ENCODE measurements at regions not wholly inside any gene's neighbourhood (a gene's known extent, or its start where the extent isn't known, plus 50 kb on each side); places are given as distances from the start of the nearest gene placed in this dataset.

- Histone ChIP-seq H3K4me3 (ENCODE audit: low read depth, low read length) (no peak overlapping the region), H3K27ac (ENCODE audit: extremely low read depth, low read depth, low read length) (no peak overlapping the region), H3K4me1 (ENCODE audit: control insufficient read depth, insufficient read depth, low read length) (no peaks in the 10 kb centered on the region), H3K9me3 (ENCODE audit: control insufficient read depth, insufficient read depth, low read depth, low read length) (no peaks in the 10 kb centered on the region), H3K36me3 (ENCODE audit: control insufficient read depth in 2 of 2, insufficient read depth in 1 of 2, low read length in 2 of 2) (no peaks in the 10 kb centered on the region)
- CTCF ChIA-PET = no interaction called here
- POLR2A ChIA-PET = no interaction called here
- TF ChIP-seq ZNF23 (tag by site-specific recombination; IDR thresholded peaks at IDR 0.05; ENCODE audit: borderline replicate concordance) (no peak), AEBP2 (tag by site-specific recombination; IDR thresholded peaks at IDR 0.05; ENCODE audit: borderline replicate concordance) (no peak), ZNF416 (tag by site-specific recombination; IDR thresholded peaks at IDR 0.05) (no peak), ZNF280C (tag by site-specific recombination; IDR thresholded peaks at IDR 0.05) (no peak), ZSCAN16 (tag by site-specific recombination; IDR thresholded peaks at IDR 0.05) (no peak), YY1 (tag by site-specific recombination; IDR thresholded peaks at IDR 0.05) (no peak), ZNF530 (tag by site-specific recombination; IDR thresholded peaks at IDR 0.05; ENCODE audit: low read depth) (no peak), SP2 (tag by site-specific recombination; IDR thresholded peaks at IDR 0.05) (no peak), ZNF112 (tag by site-specific recombination; IDR thresholded peaks at IDR 0.05) (no peak), ZNF350 (tag by site-specific recombination; IDR thresholded peaks at IDR 0.05) (no peak), REST (tag by site-specific recombination; IDR thresholded peaks at IDR 0.05) (no peak), ZNF571 (tag by site-specific recombination; IDR thresholded peaks at IDR 0.05) (no peak), HIC1 (tag by site-specific recombination; IDR thresholded peaks at IDR 0.05) (no peak)
These were observed 625.4 kb upstream of the POM121L12 start for GRCh38 chr7:52410032-52410431.

GRCh38 chr7:52406808-52407207 lies 628.6 kb upstream of the POM121L12 start:
- H3K4me1 ChIP-seq (ENCODE audit: control insufficient read depth, insufficient read depth, low read length) = no peaks in the 10 kb centered on the region
- ChIA-PET POLR2A (no interaction called here), CTCF (no interaction called here)
- no peaks in the 10 kb centered on the region for H3K9me3 ChIP-seq (ENCODE audit: control insufficient read depth, insufficient read depth, low read depth, low read length)
- no peak overlapping the region for H3K4me3 ChIP-seq (ENCODE audit: low read depth, low read length)
- H3K27ac ChIP-seq (ENCODE audit: extremely low read depth, low read depth, low read length) = no peak overlapping the region
- H3K36me3 ChIP-seq (ENCODE audit: control insufficient read depth in 2 of 2, insufficient read depth in 1 of 2, low read length in 2 of 2) = no peaks in the 10 kb centered on the region
- TF ChIP-seq TCF7L2 (IDR thresholded peaks at IDR 0.05; ENCODE audit: borderline replicate concordance, low read depth, low read length) = no peak
- no peak for TF ChIP-seq MZF1 (tag by site-specific recombination; IDR thresholded peaks at IDR 0.05; ENCODE audit: borderline replicate concordance)
- no peak for TF ChIP-seq ZNF16 (tag by site-specific recombination; IDR thresholded peaks at IDR 0.05; ENCODE audit: low read depth)
- no peak for TF ChIP-seq ZNF580 (tag by site-specific recombination; IDR thresholded peaks at IDR 0.05)
- TF ChIP-seq ZBTB48 (tag by site-specific recombination; IDR thresholded peaks at IDR 0.05) = no peak
- TF ChIP-seq ZFP3 (tag by site-specific recombination; IDR thresholded peaks at IDR 0.05; ENCODE audit: low read depth) = no peak
- TF ChIP-seq ZNF768 (tag by site-specific recombination; IDR thresholded peaks at IDR 0.05) = no peak
- TF ChIP-seq ZNF350 (tag by site-specific recombination; IDR thresholded peaks at IDR 0.05) = no peak
- TF ChIP-seq ZNF830 (tag by site-specific recombination; IDR thresholded peaks at IDR 0.05; ENCODE audit: low read depth) = no peak
- TF ChIP-seq ZNF24 (tag by site-specific recombination; IDR thresholded peaks at IDR 0.05) = no peak
- TF ChIP-seq KLF8 (tag by site-specific recombination; IDR thresholded peaks at IDR 0.05) = no peak
- no peak for TF ChIP-seq TRIM28 (IDR thresholded peaks at IDR 0.05; ENCODE audit: borderline replicate concordance, low read length)
- no peak for TF ChIP-seq ZNF169 (tag by site-specific recombination; IDR thresholded peaks at IDR 0.05)
- no peak for TF ChIP-seq ZEB2 (tag by site-specific recombination; IDR thresholded peaks at IDR 0.05)

All from HEK293 (cell line).